ENCODE measurements at regions not wholly inside any gene's neighbourhood (a gene's known extent, or its start where the extent isn't known, plus 50 kb on each side); places are given as distances from the start of the nearest gene placed in this dataset.

DNA sequence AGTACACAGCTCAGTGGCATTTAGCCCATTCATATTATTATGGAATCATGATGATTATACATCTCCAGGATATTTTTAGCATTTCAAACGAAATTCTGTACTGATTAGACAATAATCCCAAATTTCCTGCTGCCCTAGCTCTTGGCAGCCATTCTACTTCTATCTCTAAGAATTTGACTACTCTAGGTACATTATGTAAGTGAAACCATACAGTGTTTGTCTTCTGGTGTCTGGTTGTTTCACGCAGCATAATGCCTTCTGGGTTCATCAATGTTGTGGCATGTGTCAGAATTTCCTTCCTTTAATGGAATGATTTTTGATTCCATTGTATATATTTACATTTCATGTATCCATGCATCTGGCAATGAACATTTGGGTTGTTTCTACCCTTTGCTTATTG lies 517.7 kb downstream of the ETS1 start:
- no peak overlapping the region for H3K4me2 ChIP-seq (ENCODE audit: low read length)
- H3K36me3 ChIP-seq (replicated peaks; ENCODE audit: low read depth, low read length), result no peaks in the 10 kb centered on the region
- peaks cover 5% of the 10 kb centered on the region; the same call in 1 of the 2 replicates for H3K27me3 ChIP-seq (ENCODE audit: low read depth, low read length)
- no peaks in the 10 kb centered on the region for H3K9me3 ChIP-seq (ENCODE audit: insufficient read depth, low read length)
- no peak overlapping the region for H3K4me3 ChIP-seq (ENCODE audit: low read length)
- H4K20me1 ChIP-seq (ENCODE audit: insufficient read depth, low read length), result no peaks in the 10 kb centered on the region
- H3K9ac ChIP-seq (ENCODE audit: low read length), result no peak overlapping the region
- H3K79me2 ChIP-seq (ENCODE audit: low read length), result no peaks in the 10 kb centered on the region
- no peak overlapping the region for H3K27ac ChIP-seq (ENCODE audit: low read length)
- H3K4me1 ChIP-seq (ENCODE audit: low read length), result no peaks in the 10 kb centered on the region
- TF ChIP-seq EZH2phosphoT487 (IDR thresholded peaks at IDR 0.05; ENCODE audit: low read depth), result no peak
- no peak for TF ChIP-seq CTCF (IDR thresholded peaks at IDR 0.05; ENCODE audit: low read depth, low read length)
- H2AFZ ChIP-seq (ENCODE audit: low read depth, low read length), result no peak overlapping the region

GRCh38 chr11:128067780-128068179 lies 519.6 kb downstream of the ETS1 start:
- Histone ChIP-seq H3K4me1 (ENCODE audit: low read length) (no peaks in the 10 kb centered on the region), H3K4me3 (ENCODE audit: low read length) (no peak overlapping the region), H3K27me3 (ENCODE audit: low read depth, low read length) (peaks cover 5% of the 10 kb centered on the region; the same call in 1 of the 2 replicates), H2AFZ (ENCODE audit: low read depth, low read length) (no peak overlapping the region), H4K20me1 (ENCODE audit: insufficient read depth, low read length) (no peaks in the 10 kb centered on the region), H3K9me3 (ENCODE audit: insufficient read depth, low read length) (no peaks in the 10 kb centered on the region), H3K4me2 (ENCODE audit: low read length) (no peak overlapping the region), H3K79me2 (ENCODE audit: low read length) (no peaks in the 10 kb centered on the region), H3K9ac (ENCODE audit: low read length) (no peak overlapping the region), H3K27ac (ENCODE audit: low read length) (no peak overlapping the region), H3K36me3 (replicated peaks; ENCODE audit: low read depth, low read length) (no peaks in the 10 kb centered on the region)
- TF ChIP-seq EZH2phosphoT487 (IDR thresholded peaks at IDR 0.05; ENCODE audit: low read depth) (no peak), CTCF (IDR thresholded peaks at IDR 0.05; ENCODE audit: low read depth, low read length) (no peak)

DNA sequence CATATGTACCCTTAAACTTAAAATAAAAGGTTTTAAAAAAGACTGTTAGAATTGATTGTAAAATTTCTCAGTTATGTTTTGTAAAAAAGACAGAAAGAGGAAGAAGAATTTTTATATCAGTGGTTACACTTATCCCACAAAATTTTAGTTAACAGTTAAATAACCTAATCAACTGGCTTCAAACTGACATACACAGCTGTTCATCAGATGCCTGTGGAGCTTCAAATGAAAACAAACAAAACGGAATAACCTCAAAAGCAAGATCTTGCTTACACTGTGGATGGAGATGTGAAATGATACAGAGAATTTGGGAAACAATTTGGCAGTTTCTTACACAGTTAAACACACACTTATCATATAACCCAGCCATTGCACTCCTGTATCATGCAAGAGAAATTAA lies 521.0 kb downstream of the ETS1 start:
- Histone ChIP-seq H3K27ac (ENCODE audit: low read length) (no peak overlapping the region), H3K36me3 (replicated peaks; ENCODE audit: low read depth, low read length) (no peaks in the 10 kb centered on the region), H3K4me1 (ENCODE audit: low read length) (no peaks in the 10 kb centered on the region), H2AFZ (ENCODE audit: low read depth, low read length) (no peak overlapping the region), H3K27me3 (ENCODE audit: low read depth, low read length) (no peaks in the 10 kb centered on the region; the same call in 1 of the 2 replicates), H3K4me3 (ENCODE audit: low read length) (no peak overlapping the region), H3K9ac (ENCODE audit: low read length) (no peak overlapping the region), H3K9me3 (ENCODE audit: insufficient read depth, low read length) (no peaks in the 10 kb centered on the region), H4K20me1 (ENCODE audit: insufficient read depth, low read length) (no peaks in the 10 kb centered on the region), H3K4me2 (ENCODE audit: low read length) (no peak overlapping the region), H3K79me2 (ENCODE audit: low read length) (no peaks in the 10 kb centered on the region)
- no peak for TF ChIP-seq CTCF (IDR thresholded peaks at IDR 0.05; ENCODE audit: low read depth, low read length)
- TF ChIP-seq EZH2phosphoT487 (IDR thresholded peaks at IDR 0.05; ENCODE audit: low read depth), result no peak

GRCh38 chr11:128061281-128061871 lies 526.0 kb downstream of the ETS1 start:
- Histone ChIP-seq H3K9ac (ENCODE audit: low read length) (no peak overlapping the region), H3K79me2 (ENCODE audit: low read length) (no peaks in the 10 kb centered on the region), H3K27ac (ENCODE audit: low read length) (no peak overlapping the region), H3K9me3 (ENCODE audit: insufficient read depth, low read length) (no peaks in the 10 kb centered on the region), H4K20me1 (ENCODE audit: insufficient read depth, low read length) (no peaks in the 10 kb centered on the region), H3K36me3 (replicated peaks; ENCODE audit: low read depth, low read length) (no peaks in the 10 kb centered on the region), H3K4me2 (ENCODE audit: low read length) (no peak overlapping the region), H3K4me3 (ENCODE audit: low read length) (no peak overlapping the region), H2AFZ (ENCODE audit: low read depth, low read length) (no peak overlapping the region), H3K27me3 (ENCODE audit: low read depth, low read length) (peaks cover 22% of the 10 kb centered on the region; the same call in 1 of the 2 replicates), H3K4me1 (ENCODE audit: low read length) (no peaks in the 10 kb centered on the region)
- TF ChIP-seq EZH2phosphoT487 (IDR thresholded peaks at IDR 0.05; ENCODE audit: low read depth) (no peak), CTCF (IDR thresholded peaks at IDR 0.05; ENCODE audit: low read depth, low read length) (no peak)

Measured in OCI-LY3 (cell line).